ENCODE measurements at regions not wholly inside any gene's neighbourhood (a gene's known extent, or its start where the extent isn't known, plus 50 kb on each side); places are given as distances from the start of the nearest gene placed in this dataset.

DNA sequence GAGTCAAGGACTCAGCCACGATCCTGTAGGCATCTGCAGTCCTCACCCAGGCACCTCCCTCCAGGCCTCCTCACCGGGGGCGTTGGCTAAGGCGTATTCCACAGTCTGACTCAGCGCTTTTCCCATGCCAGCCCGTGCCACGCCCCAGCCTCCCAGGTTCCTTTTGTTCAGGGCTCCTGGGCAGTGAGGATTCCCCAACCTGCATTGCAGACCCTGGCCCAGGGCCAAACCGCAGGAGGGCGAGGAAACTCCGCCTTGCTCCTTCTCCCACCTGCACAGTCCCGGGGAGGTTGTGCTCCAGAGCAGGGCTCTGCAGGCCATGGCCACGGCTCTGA is 202.8 kb upstream of the CST7 start:
- intact Hi-C loops (cut with micrococcal nuclease): no loop called here
- Histone ChIP-seq H3K9ac (ENCODE audit: insufficient read depth in 1 of 2, low read depth in 2 of 2, low read length in 2 of 2) (no peak overlapping the region; a peak in 1 of 4 replicates), H3K4me1 (replicated peaks in 1 of 2; ENCODE audit: control insufficient read depth in 2 of 2, insufficient read depth in 2 of 2, low read length in 2 of 2) (peaks cover 0 to 7% of the 10 kb centered on the region in 2 experiments; a peak in 2 of 5 replicates), H3K27ac (ENCODE audit: extremely low read depth, low read depth, low read length) (no peak overlapping the region), H3K27me3 (ENCODE audit: control insufficient read depth in 2 of 2, insufficient read depth in 2 of 2, low read length in 2 of 2) (no peaks in the 10 kb centered on the region), H3K79me2 (ENCODE audit: control insufficient read depth, insufficient read depth, low read length) (no peaks in the 10 kb centered on the region), H3K9me3 (replicated peaks; ENCODE audit: control insufficient read depth, insufficient read depth, low read depth, low read length) (no peaks in the 10 kb centered on the region), H3K4me3 (no peak overlapping the region), H2AFZ (ENCODE audit: low read depth, low read length) (no peak overlapping the region), H3K9me1 (ENCODE audit: control insufficient read depth, insufficient read depth, low read length) (no peaks in the 10 kb centered on the region), H4K20me1 (replicated peaks; ENCODE audit: control insufficient read depth, insufficient read depth, low read length) (no peaks in the 10 kb centered on the region; the same call in 1 of the 2 replicates), H3K36me3 (ENCODE audit: control insufficient read depth, insufficient read depth, low read length) (no peaks in the 10 kb centered on the region), H3K4me2 (ENCODE audit: insufficient read depth, low read length) (no peak overlapping the region)
- DNase-seq (ENCODE audit: extremely low read depth in 1 of 4, low spot score in 3 of 4) (no peak), ATAC-seq (no peak), FAIRE-seq (no peak)
- TF ChIP-seq, protein P1, sequence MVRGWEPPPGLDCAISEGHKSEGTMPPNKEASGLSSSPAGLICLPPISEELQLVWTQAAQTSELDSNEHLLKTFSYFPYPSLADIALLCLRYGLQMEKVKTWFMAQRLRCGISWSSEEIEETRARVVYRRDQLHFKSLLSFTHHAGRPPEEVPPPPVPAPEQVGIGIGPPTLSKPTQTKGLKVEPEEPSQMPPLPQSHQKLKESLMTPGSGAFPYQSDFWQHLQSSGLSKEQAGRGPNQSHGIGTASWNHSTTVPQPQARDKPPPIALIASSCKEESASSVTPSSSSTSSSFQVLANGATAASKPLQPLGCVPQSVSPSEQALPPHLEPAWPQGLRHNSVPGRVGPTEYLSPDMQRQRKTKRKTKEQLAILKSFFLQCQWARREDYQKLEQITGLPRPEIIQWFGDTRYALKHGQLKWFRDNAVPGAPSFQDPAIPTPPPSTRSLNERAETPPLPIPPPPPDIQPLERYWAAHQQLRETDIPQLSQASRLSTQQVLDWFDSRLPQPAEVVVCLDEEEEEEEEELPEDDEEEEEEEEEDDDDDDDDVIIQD (CRISPR knock-in tag; IDR thresholded peaks at IDR 0.05): no peak
- TF ChIP-seq ZNF316 (IDR thresholded peaks at IDR 0.05) (peak; percentile 52), CC2D1A (IDR thresholded peaks at IDR 0.05) (no peak), NFIC (IDR thresholded peaks at IDR 0.05) (peak; percentile 47), MTA3 (IDR thresholded peaks at IDR 0.05; ENCODE audit: borderline replicate concordance) (no peak), ZNF41 (CRISPR knock-in tag; conservative IDR thresholded peaks at IDR 0.05) (no peak), FOXO4 (CRISPR knock-in tag; IDR thresholded peaks at IDR 0.05) (no peak), AFF4 (CRISPR knock-in tag; IDR thresholded peaks at IDR 0.05) (no peak), ZNF584 (CRISPR knock-in tag; IDR thresholded peaks at IDR 0.05; ENCODE audit: low read depth) (no peak), NONO (IDR thresholded peaks at IDR 0.05; ENCODE audit: low read depth in 2 of 2, low read length in 1 of 2) (no peak), MAFG (tag; conservative IDR thresholded peaks at IDR 0.05) (peak; percentile 30; the same call in 1 of the 2 replicates), C11orf30 (IDR thresholded peaks at IDR 0.05; ENCODE audit: low read depth) (peak; percentile 57; the same call in 1 of the 2 replicates), TAL1 (IDR thresholded peaks at IDR 0.05) (no peak), PYGO2 (tag; IDR thresholded peaks at IDR 0.05) (no peak), RBM39 (optimal IDR thresholded peaks at IDR 0.05; ENCODE audit: low read depth, low read length) (no peak)
- POLR2A ChIA-PET: no interaction called here
- CTCF ChIA-PET (ENCODE audit: low intra/inter-chr PET ratio): no interaction called here
- in situ Hi-C loops (cut with MboI): no loop called here
- no TSS peak for BruUV-seq (replicated peaks)
- 0% methylated on average over 6 of the region's 12 CpGs for WGBS (ENCODE audit: insufficient coverage, low coverage, missing lambda C conversion rate)
